HEK293 (cell line): ENCODE measurements at regions not wholly inside any gene's neighbourhood (a gene's known extent, or its start where the extent isn't known, plus 50 kb on each side); places are given as distances from the start of the nearest gene placed in this dataset.

Experiments
- CTCF ChIA-PET: fragments of 350-600 bp; formaldehyde crosslinking; extraction: SDS; loops from one replicate; lab custom pipeline; 2021; ENCODE audit warnings: antibody characterized with exemption; lab: Yijun Ruan, JAX
- POLR2A ChIA-PET: fragments of 300-600 bp; formaldehyde crosslinking; extraction: SDS; loops from one replicate; lab custom pipeline; 2020; ENCODE audit warnings: antibody characterized with exemption, inconsistent platforms; lab: Yijun Ruan, JAX
- H3K27ac ChIP-seq: fragments of 200-500 bp; sonication (Bioruptor generic); 2 replicates; pipeline ENCODE4 v1.5.1; 2014; ENCODE audit warnings: low read depth, low read length, control low read depth, inconsistent platforms; ENCODE audit errors: extremely low read depth
- H3K36me3 ChIP-seq, 2 experiments: fragments of 200-500 bp in 1 of 2; sonication (Bioruptor generic) in 1 of 2; 1 replicate in 1 of 2; 2 replicates in 1 of 2; pipeline ENCODE4 v1.5.1; 2014 to 2017; ENCODE audit warnings: inconsistent platforms in 2 of 2, low read length in 2 of 2; ENCODE audit not compliant: control insufficient read depth in 2 of 2, insufficient read depth in 1 of 2
- H3K4me1 ChIP-seq: fragments of 200-500 bp; sonication (Bioruptor generic); 2 replicates; pipeline ENCODE4 v1.5.1; 2014; ENCODE audit warnings: mild to moderate bottlenecking, low read length, inconsistent platforms; ENCODE audit not compliant: control insufficient read depth, insufficient read depth
- H3K4me3 ChIP-seq: 2 replicates; pipeline ENCODE4 v1.5.1; 2011; ENCODE audit warnings: low read depth, mild to moderate bottlenecking, control low read depth, low read length, moderate library complexity
- H3K9me3 ChIP-seq: fragments of 200-500 bp; sonication (Bioruptor generic); 2 replicates; pipeline ENCODE4 v1.5.1; 2014; ENCODE audit warnings: low read depth, low read length, inconsistent platforms; ENCODE audit not compliant: control insufficient read depth, insufficient read depth
- ATF2 ChIP-seq: fragments of 450-650 bp; formaldehyde crosslinking; IDR thresholded peaks from 2 replicates; pipeline ENCODE4 v1.5.1; 2016; ENCODE audit warnings: missing biosample characterization, missing genetic modification characterization, low read depth
- KLF7 ChIP-seq: fragments of 450-650 bp; formaldehyde crosslinking; IDR thresholded peaks from 2 replicates; pipeline ENCODE4 v1.5.1; 2016; ENCODE audit warnings: missing biosample characterization, missing genetic modification characterization, borderline replicate concordance
- PATZ1 ChIP-seq: fragments of 450-650 bp; formaldehyde crosslinking; IDR thresholded peaks from 2 replicates; pipeline ENCODE4 v1.5.1; 2016; ENCODE audit warnings: missing biosample characterization, missing genetic modification characterization
- PRDM10 ChIP-seq: fragments of 450-650 bp; formaldehyde crosslinking; IDR thresholded peaks from 2 replicates; pipeline ENCODE4 v1.5.1; 2016; ENCODE audit warnings: missing biosample characterization, missing genetic modification characterization
- SCRT2 ChIP-seq: fragments of 450-650 bp; formaldehyde crosslinking; IDR thresholded peaks from 2 replicates; pipeline ENCODE4 v1.5.1; 2016; ENCODE audit warnings: missing biosample characterization, missing genetic modification characterization
- ZFP3 ChIP-seq: fragments of 450-650 bp; formaldehyde crosslinking; IDR thresholded peaks from 2 replicates; pipeline ENCODE4 v1.5.1; 2016; ENCODE audit warnings: low read depth, missing biosample characterization, missing genetic modification characterization
- ZNF133 ChIP-seq: fragments of 450-650 bp; formaldehyde crosslinking; IDR thresholded peaks from 2 replicates; pipeline ENCODE4 v1.5.1; 2016; ENCODE audit warnings: missing biosample characterization, missing genetic modification characterization
- ZNF175 ChIP-seq: fragments of 450-650 bp; formaldehyde crosslinking; IDR thresholded peaks from 2 replicates; pipeline ENCODE4 v1.5.1; 2016; ENCODE audit warnings: missing biosample characterization, missing genetic modification characterization
- ZNF214 ChIP-seq: fragments of 450-650 bp; formaldehyde crosslinking; IDR thresholded peaks from 2 replicates; pipeline ENCODE4 v1.5.1; 2017; ENCODE audit warnings: missing biosample characterization, mild to moderate bottlenecking, missing genetic modification characterization, borderline replicate concordance
- ZNF292 ChIP-seq: fragments of 450-650 bp; formaldehyde crosslinking; IDR thresholded peaks from 2 replicates; pipeline ENCODE4 v1.5.1; 2016; ENCODE audit warnings: low read depth, missing biosample characterization, missing genetic modification characterization, borderline replicate concordance
- ZNF311 ChIP-seq: fragments of 450-650 bp; formaldehyde crosslinking; IDR thresholded peaks from 2 replicates; pipeline ENCODE4 v1.5.1; 2017; ENCODE audit warnings: missing biosample characterization, missing genetic modification characterization, borderline replicate concordance
- ZNF416 ChIP-seq: fragments of 450-650 bp; formaldehyde crosslinking; IDR thresholded peaks from 2 replicates; pipeline ENCODE4 v1.5.1; 2016; ENCODE audit warnings: missing biosample characterization, missing genetic modification characterization
- ZNF521 ChIP-seq: fragments of 450-650 bp; formaldehyde crosslinking; IDR thresholded peaks from 2 replicates; pipeline ENCODE4 v1.5.1; 2017; ENCODE audit warnings: missing biosample characterization, mild to moderate bottlenecking, missing genetic modification characterization
- ZNF571 ChIP-seq: fragments of 450-650 bp; formaldehyde crosslinking; IDR thresholded peaks from 2 replicates; pipeline ENCODE4 v1.5.0; 2017; ENCODE audit warnings: missing biosample characterization, missing genetic modification characterization
- ZNF624 ChIP-seq: fragments of 450-650 bp; formaldehyde crosslinking; IDR thresholded peaks from 2 replicates; pipeline ENCODE4 v1.5.1; 2017; ENCODE audit warnings: missing biosample characterization, missing genetic modification characterization
- ZNF626 ChIP-seq: fragments of 450-650 bp; sonication (Bioruptor Pico); formaldehyde crosslinking; IDR thresholded peaks from 2 replicates; pipeline ENCODE4 v1.5.1; 2018; ENCODE audit warnings: missing biosample characterization, missing genetic modification characterization, inconsistent platforms
- ZNF654 ChIP-seq: fragments of 450-650 bp; formaldehyde crosslinking; IDR thresholded peaks from 2 replicates; pipeline ENCODE4 v1.5.1; 2016; ENCODE audit warnings: low read depth, missing biosample characterization, missing genetic modification characterization
- ZNF707 ChIP-seq: fragments of 450-650 bp; formaldehyde crosslinking; IDR thresholded peaks from 2 replicates; pipeline ENCODE4 v1.5.1; 2016; ENCODE audit warnings: missing biosample characterization, missing genetic modification characterization
- ZNF76 ChIP-seq: fragments of 450-650 bp; formaldehyde crosslinking; IDR thresholded peaks from 2 replicates; pipeline ENCODE4; 2016; ENCODE audit warnings: low read depth, missing biosample characterization, missing genetic modification characterization, borderline replicate concordance

- Histone ChIP-seq H3K36me3 (no peaks in the 10 kb centered on the region), H3K9me3 (no peaks in the 10 kb centered on the region), H3K4me1 (no peaks in the 10 kb centered on the region), H3K27ac (no peak overlapping the region), H3K4me3 (no peak overlapping the region)
- no peak for TF ChIP-seq SCRT2 (tag by site-specific recombination)
- TF ChIP-seq ZNF521 (tag by site-specific recombination): no peak
- no peak for TF ChIP-seq ZNF133 (tag by site-specific recombination)
- no peak for TF ChIP-seq ZNF76
- TF ChIP-seq, all 188 proteins: peak for 0
- POLR2A ChIA-PET: no interaction called here
- CTCF ChIA-PET: interaction anchor here (0.8 kb wide), 1 partner anchor 22 kb away, joined by 3 read pairs; no protein-coding TSS in a partner anchor
Measured at GRCh38 chr1:193311226-193311948, 125.0 kb upstream of the B3GALT2 start.

GRCh38 chr1:193310564-193310963, 124.2 kb upstream of the B3GALT2 start:
- ChIA-PET POLR2A (no interaction called here), CTCF (no interaction called here)
- H3K4me1 ChIP-seq: no peaks in the 10 kb centered on the region
- H3K36me3 ChIP-seq: no peaks in the 10 kb centered on the region
- TF ChIP-seq ZNF626 (tag by site-specific recombination): no peak
- TF ChIP-seq ATF2 (tag by site-specific recombination): no peak
- no peak for TF ChIP-seq ZNF292 (tag by site-specific recombination)
- TF ChIP-seq ZNF175 (tag by site-specific recombination): no peak
- TF ChIP-seq PATZ1 (tag by site-specific recombination): no peak
- TF ChIP-seq ZNF571 (tag by site-specific recombination): no peak
- no peak for TF ChIP-seq ZNF624 (tag by site-specific recombination)
- no peaks in the 10 kb centered on the region for H3K9me3 ChIP-seq
- H3K4me3 ChIP-seq: no peak overlapping the region
- H3K27ac ChIP-seq: no peak overlapping the region

GRCh38 chr1:193309936-193310475, 123.6 kb upstream of the B3GALT2 start:
- TF ChIP-seq ZNF311: no peak
- TF ChIP-seq ZNF654: no peak
- no peak for TF ChIP-seq PRDM10 (tag by site-specific recombination)
- TF ChIP-seq ZNF416: no peak
- TF ChIP-seq ZFP3 (tag by site-specific recombination): no peak
- TF ChIP-seq KLF7 (tag by site-specific recombination): no peak
- TF ChIP-seq ZNF214 (tag by site-specific recombination): no peak
- no peak for TF ChIP-seq ZNF707 (tag by site-specific recombination)
- TF ChIP-seq, all 188 proteins: peak for 0
- POLR2A ChIA-PET: no interaction called here
- Histone ChIP-seq H3K4me3 (no peak overlapping the region), H3K4me1 (no peaks in the 10 kb centered on the region), H3K9me3 (no peaks in the 10 kb centered on the region), H3K36me3 (no peaks in the 10 kb centered on the region), H3K27ac (no peak overlapping the region)
- CTCF ChIA-PET: no interaction called here
